ENCODE measurements at regions not wholly inside any gene's neighbourhood (a gene's known extent, or its start where the extent isn't known, plus 50 kb on each side); places are given as distances from the start of the nearest gene placed in this dataset.
"Not testable (repeated sequence)": the region's sequence is repeated elsewhere in the genome, so short reads cannot be mapped to it uniquely, and the experiment has no call there.

GRCh38 chr3:177633671-177634207, 436.5 kb upstream of the TBL1XR1 start:
- no peaks in the 10 kb centered on the region for H3K36me3 ChIP-seq (ENCODE audit: insufficient read depth)
- no peaks in the 10 kb centered on the region for H3K4me1 ChIP-seq (ENCODE audit: insufficient read depth)
- 65% methylated on average over 5 of the region's 5 CpGs for WGBS
- no peak overlapping the region for H3K27ac ChIP-seq (ENCODE audit: low read depth)
- DNase-seq (ENCODE audit: extremely low spot score) = no peak
- H3K4me3 ChIP-seq (ENCODE audit: low read depth, low read length) = no peak overlapping the region

- H3K27ac ChIP-seq (ENCODE audit: low read depth); DNase-seq (ENCODE audit: extremely low spot score); H3K4me3 ChIP-seq (ENCODE audit: low read depth, low read length); H3K36me3 ChIP-seq (ENCODE audit: insufficient read depth); H3K4me1 ChIP-seq (ENCODE audit: insufficient read depth): not testable (repeated sequence)
- 87% methylated on average over 3 of the region's 3 CpGs for WGBS
These were observed 438.4 kb upstream of the TBL1XR1 start for GRCh38 chr3:177635601-177636106.

GRCh38 chr3:177640319-177640965, 443.2 kb upstream of the TBL1XR1 start:
- no peak overlapping the region for H3K27ac ChIP-seq (ENCODE audit: low read depth)
- H3K4me3 ChIP-seq (ENCODE audit: low read depth, low read length) = no peak overlapping the region
- H3K36me3 ChIP-seq (ENCODE audit: insufficient read depth) = no peaks in the 10 kb centered on the region
- WGBS = 83% methylated on average over 8 of the region's 8 CpGs
- H3K4me1 ChIP-seq (ENCODE audit: insufficient read depth) = no peaks in the 10 kb centered on the region
- DNase-seq (ENCODE audit: extremely low spot score) = no peak

DNA sequence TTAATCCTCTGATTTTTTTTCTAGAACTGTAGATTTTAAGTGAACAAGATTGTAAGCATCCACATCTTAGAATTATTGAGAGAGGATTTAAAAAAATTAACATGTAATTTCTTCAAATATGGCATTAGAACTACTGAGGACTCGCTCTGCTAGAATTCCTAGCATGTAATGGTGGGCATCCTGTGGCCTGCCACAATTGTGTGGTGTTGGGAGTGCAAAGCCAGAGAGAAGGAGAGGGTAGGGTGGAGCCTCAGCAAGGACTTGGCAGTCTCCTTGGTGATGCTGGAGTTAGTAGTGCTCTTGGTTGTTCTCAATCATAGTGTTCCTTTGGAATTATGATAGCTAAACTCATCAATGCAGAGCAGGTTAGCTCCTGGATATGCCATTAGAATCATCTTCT, 443.9 kb upstream of the TBL1XR1 start:
- H3K27ac ChIP-seq (ENCODE audit: low read depth) = no peak overlapping the region
- no peak for DNase-seq (ENCODE audit: extremely low spot score)
- 98% methylated on average over 1 of the region's 1 CpG for WGBS
- no peaks in the 10 kb centered on the region for H3K36me3 ChIP-seq (ENCODE audit: insufficient read depth)
- no peak overlapping the region for H3K4me3 ChIP-seq (ENCODE audit: low read depth, low read length)
- H3K4me1 ChIP-seq (ENCODE audit: insufficient read depth) = no peaks in the 10 kb centered on the region

DNA sequence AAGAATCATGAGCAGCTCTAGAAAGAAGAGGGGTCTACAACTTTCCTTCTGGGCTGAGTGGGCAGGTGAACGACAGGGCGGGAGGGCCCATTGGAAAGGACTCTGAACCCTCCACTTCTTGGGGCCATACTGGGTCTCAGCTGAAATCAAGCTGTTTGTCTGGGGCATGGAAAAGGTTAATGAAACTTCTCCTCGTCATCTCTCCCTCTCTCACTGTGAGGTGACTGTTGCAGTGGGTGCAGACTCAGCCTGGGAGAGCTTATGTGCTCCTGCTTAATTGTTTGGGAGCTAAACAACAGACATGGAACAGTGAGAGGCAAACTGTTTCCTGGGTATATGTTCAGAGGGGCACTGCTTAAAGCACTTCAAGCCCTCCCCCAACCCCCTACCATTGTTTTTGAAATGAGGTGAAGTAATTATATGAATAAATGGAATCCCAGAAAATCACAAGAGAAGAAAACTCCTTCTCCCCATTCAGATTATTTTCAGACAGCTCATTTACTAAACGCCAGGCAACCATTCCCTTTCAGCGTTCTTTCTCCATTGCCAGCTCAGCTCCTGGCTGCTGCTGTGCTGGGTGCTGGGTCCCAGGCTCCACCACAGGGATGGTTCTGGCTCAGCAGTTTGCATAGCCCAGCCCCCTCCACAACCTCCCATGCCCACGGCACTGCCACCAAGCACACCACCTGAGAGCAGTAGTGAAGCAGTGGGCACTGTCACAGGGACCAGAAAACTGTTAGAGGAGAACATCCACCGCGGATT, 444.9 kb upstream of the TBL1XR1 start:
- 79% methylated on average over 8 of the region's 8 CpGs for WGBS
- no peak overlapping the region for H3K27ac ChIP-seq (ENCODE audit: low read depth)
- no peaks in the 10 kb centered on the region for H3K36me3 ChIP-seq (ENCODE audit: insufficient read depth)
- H3K4me1 ChIP-seq (ENCODE audit: insufficient read depth) = no peaks in the 10 kb centered on the region
- no peak for DNase-seq (ENCODE audit: extremely low spot score)
- no peak overlapping the region for H3K4me3 ChIP-seq (ENCODE audit: low read depth, low read length)

GRCh38 chr3:177642804-177643125, 445.5 kb upstream of the TBL1XR1 start:
- Histone ChIP-seq H3K36me3 (ENCODE audit: insufficient read depth) (no peaks in the 10 kb centered on the region), H3K4me3 (ENCODE audit: low read depth, low read length) (no peak overlapping the region), H3K27ac (ENCODE audit: low read depth) (no peak overlapping the region), H3K4me1 (ENCODE audit: insufficient read depth) (no peaks in the 10 kb centered on the region)
- 87% methylated on average over 3 of the region's 3 CpGs for WGBS
- DNase-seq (ENCODE audit: extremely low spot score) = no peak

GRCh38 chr3:177646749-177647148, 449.5 kb upstream of the TBL1XR1 start:
- no peaks in the 10 kb centered on the region for H3K36me3 ChIP-seq (ENCODE audit: insufficient read depth)
- H3K27ac ChIP-seq (ENCODE audit: low read depth) = no peak overlapping the region
- no peak for DNase-seq (ENCODE audit: extremely low spot score)

DNA sequence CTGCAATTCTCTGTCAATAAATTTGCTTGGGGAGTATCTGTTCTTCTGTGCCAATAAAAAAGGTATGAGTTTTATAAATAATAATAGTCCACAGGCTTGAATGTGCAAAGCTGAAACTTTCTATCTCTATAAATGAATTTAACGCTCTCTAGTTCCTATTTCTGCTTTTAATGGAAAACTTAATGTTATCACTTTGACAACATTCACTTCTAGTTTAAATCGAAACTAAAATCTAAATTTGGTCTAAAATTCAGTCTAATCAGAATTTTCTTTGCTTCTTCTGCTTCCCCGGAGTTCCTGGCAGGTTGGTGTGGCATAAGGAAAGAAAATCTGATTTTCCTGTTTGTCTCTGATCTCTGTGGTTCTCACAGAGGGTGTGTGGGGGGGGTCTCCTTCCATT, 450.1 kb upstream of the TBL1XR1 start:
- H3K36me3 ChIP-seq (ENCODE audit: insufficient read depth) = no peaks in the 10 kb centered on the region
- no peak for DNase-seq (ENCODE audit: extremely low spot score)
- no peaks in the 10 kb centered on the region for H3K4me1 ChIP-seq (ENCODE audit: insufficient read depth)
- no peak overlapping the region for H3K27ac ChIP-seq (ENCODE audit: low read depth)
- no peak overlapping the region for H3K4me3 ChIP-seq (ENCODE audit: low read depth, low read length)
- WGBS = 91% methylated on average over 3 of the region's 3 CpGs

More at GRCh38 chr3:177646749-177647148, 449.5 kb upstream of the TBL1XR1 start:
- 88% methylated on average over 3 of the region's 3 CpGs for WGBS
- Histone ChIP-seq H3K4me1 (ENCODE audit: insufficient read depth) (no peaks in the 10 kb centered on the region), H3K4me3 (ENCODE audit: low read depth, low read length) (no peak overlapping the region)

GRCh38 chr3:177647876-177648275, 450.6 kb upstream of the TBL1XR1 start:
- 79% methylated on average over 4 of the region's 4 CpGs for WGBS
- Histone ChIP-seq H3K36me3 (ENCODE audit: insufficient read depth) (no peaks in the 10 kb centered on the region), H3K4me3 (ENCODE audit: low read depth, low read length) (no peak overlapping the region), H3K4me1 (ENCODE audit: insufficient read depth) (no peaks in the 10 kb centered on the region), H3K27ac (ENCODE audit: low read depth) (no peak overlapping the region)
- DNase-seq (ENCODE audit: extremely low spot score) = no peak

- Histone ChIP-seq H3K4me1 (ENCODE audit: insufficient read depth) (no peaks in the 10 kb centered on the region), H3K36me3 (ENCODE audit: insufficient read depth) (no peaks in the 10 kb centered on the region), H3K4me3 (ENCODE audit: low read depth, low read length) (no peak overlapping the region), H3K27ac (ENCODE audit: low read depth) (no peak overlapping the region)
- 92% methylated on average over 5 of the region's 5 CpGs for WGBS
- no peak for DNase-seq (ENCODE audit: extremely low spot score)
These were observed 455.4 kb upstream of the TBL1XR1 start for GRCh38 chr3:177652556-177653291.

DNA sequence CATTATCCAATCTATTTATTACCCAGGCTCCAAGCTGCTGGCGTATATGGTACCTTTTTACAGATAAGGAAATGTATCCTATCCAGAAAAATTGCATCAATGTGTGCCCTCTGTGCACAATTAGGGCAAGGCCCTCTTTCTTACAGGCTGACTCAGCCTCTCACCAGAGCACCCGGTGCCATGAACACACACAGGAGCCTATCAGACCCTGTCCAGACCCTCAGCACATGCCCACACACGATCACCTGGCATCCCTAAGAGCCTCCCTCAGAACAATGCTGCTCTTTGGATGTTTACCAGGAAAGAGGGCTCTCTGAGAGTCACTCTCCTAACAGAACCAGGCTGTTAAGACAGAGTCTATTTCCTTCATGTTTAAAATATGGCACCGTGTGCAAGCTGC, 460.0 kb upstream of the TBL1XR1 start:
- DNase-seq (ENCODE audit: extremely low spot score) = no peak
- Histone ChIP-seq H3K4me1 (ENCODE audit: insufficient read depth) (no peaks in the 10 kb centered on the region), H3K4me3 (ENCODE audit: low read depth, low read length) (no peak overlapping the region), H3K27ac (ENCODE audit: low read depth) (no peak overlapping the region), H3K36me3 (ENCODE audit: insufficient read depth) (no peaks in the 10 kb centered on the region)
- WGBS = 76% methylated on average over 4 of the region's 4 CpGs

- no peak for DNase-seq (ENCODE audit: extremely low spot score)
- Histone ChIP-seq H3K4me1 (ENCODE audit: insufficient read depth) (no peaks in the 10 kb centered on the region), H3K27ac (ENCODE audit: low read depth) (no peak overlapping the region), H3K4me3 (ENCODE audit: low read depth, low read length) (no peak overlapping the region), H3K36me3 (ENCODE audit: insufficient read depth) (no peaks in the 10 kb centered on the region)
These were observed 461.1 kb upstream of the TBL1XR1 start for GRCh38 chr3:177658354-177658753.

DNA sequence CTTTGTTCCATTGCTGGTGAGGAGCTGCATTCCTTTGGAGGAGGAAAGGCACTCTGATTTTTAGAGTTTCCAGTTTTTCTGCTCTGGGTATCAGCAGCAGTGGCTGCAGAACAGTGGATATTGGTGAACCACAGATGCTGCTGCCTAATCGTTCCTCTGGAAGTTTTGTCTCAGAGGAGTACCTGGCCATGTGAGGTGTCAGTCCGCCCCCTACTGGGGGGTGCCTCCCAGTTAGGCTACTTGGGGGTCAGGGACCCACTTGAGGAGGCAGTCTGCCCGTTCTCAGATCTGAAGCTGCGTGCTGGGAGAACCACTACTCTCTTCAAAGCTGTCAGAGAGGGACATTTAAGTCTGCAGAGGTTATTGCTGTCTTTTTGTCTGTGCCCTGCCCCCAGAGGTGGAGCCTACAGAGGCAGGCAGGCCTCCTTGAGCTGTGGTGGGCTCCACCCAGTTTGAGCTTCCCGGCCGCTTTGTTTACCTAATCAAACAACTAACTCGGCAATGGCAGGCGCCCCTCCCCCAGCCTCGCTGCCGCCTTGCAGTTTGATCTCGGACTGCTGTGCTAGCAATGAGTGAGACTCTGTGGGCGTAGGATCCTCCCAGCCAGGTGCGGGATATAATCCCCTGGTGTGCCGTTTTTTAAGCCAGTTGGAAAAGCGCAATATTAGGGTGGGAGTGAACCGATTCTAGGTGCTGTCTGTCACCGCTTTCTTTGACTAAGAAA, 467.3 kb upstream of the TBL1XR1 start:
- H3K36me3 ChIP-seq (ENCODE audit: insufficient read depth); H3K4me1 ChIP-seq (ENCODE audit: insufficient read depth); DNase-seq (ENCODE audit: extremely low spot score); H3K27ac ChIP-seq (ENCODE audit: low read depth); H3K4me3 ChIP-seq (ENCODE audit: low read depth, low read length): not testable (repeated sequence)
- 92% methylated on average over 17 of the region's 17 CpGs for WGBS

Data from urinary bladder (tissue), 3 donors.